ENCODE measurements at regions not wholly inside any gene's neighbourhood (a gene's known extent, or its start where the extent isn't known, plus 50 kb on each side); places are given as distances from the start of the nearest gene placed in this dataset.

DNA sequence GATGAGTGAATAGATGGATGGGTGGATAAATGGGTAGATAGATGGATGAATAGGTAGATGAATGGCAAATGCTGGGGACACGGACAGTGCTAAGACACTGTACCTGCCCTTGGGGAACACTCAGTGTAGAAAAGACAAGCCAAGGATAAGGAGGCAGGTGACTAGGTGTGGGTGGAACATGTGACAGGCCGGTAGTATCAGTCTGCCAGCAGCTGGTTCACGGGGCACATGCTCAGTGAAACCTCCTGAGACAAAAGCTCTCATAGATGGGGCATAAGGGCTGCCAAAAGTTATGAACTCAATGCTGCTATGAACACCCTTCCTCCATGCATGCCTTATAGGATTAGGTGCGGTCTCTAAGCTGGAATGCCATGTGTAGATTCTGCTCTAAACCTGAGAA is 71.0 kb downstream of the C5orf15 start (continued):
- TF ChIP-seq SUZ12 (IDR thresholded peaks at IDR 0.05; ENCODE audit: low read length): no peak
- no peak for TF ChIP-seq NANOG (IDR thresholded peaks at IDR 0.05; ENCODE audit: insufficient read depth, low read depth, low read length, poor library complexity, severe bottlenecking)
- no peak for TF ChIP-seq ASH2L (IDR thresholded peaks at IDR 0.05; ENCODE audit: low read length)
- no peak for TF ChIP-seq CREB1 (IDR thresholded peaks at IDR 0.05)
- no peak for TF ChIP-seq RAD21 (IDR thresholded peaks at IDR 0.05 in 1 of 2, conservative IDR thresholded peaks at IDR 0.05 in 1 of 2; ENCODE audit: low read depth in 2 of 2, low read length in 2 of 2)
- TF ChIP-seq, protein P1, sequence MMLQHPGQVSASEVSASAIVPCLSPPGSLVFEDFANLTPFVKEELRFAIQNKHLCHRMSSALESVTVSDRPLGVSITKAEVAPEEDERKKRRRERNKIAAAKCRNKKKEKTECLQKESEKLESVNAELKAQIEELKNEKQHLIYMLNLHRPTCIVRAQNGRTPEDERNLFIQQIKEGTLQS (IDR thresholded peaks at IDR 0.05; ENCODE audit: insufficient read depth, low read depth, low read length): no peak
- no peak for TF ChIP-seq EGR1 (IDR thresholded peaks at IDR 0.05; ENCODE audit: borderline replicate concordance, low read depth, low read length)
- no peak for TF ChIP-seq POLR2AphosphoS5 (IDR thresholded peaks at IDR 0.05; ENCODE audit: low read depth, low read length)
- no peak for TF ChIP-seq YY1 (IDR thresholded peaks at IDR 0.05; ENCODE audit: low read depth, low read length)
